GM12873 (cell line): ENCODE measurements at regions not wholly inside any gene's neighbourhood (a gene's known extent, or its start where the extent isn't known, plus 50 kb on each side); places are given as distances from the start of the nearest gene placed in this dataset.

Source experiments
- TF ChIP-seq, protein P1 (sequence below): IDR thresholded peaks from 2 replicates; pipeline ENCODE4 v1.5.1; 2012; ENCODE audit warnings: low read depth, mild to moderate bottlenecking, moderate library complexity, low read length, control low read depth; ENCODE audit not compliant: insufficient read depth; ENCODE audit errors: missing control alignments

DNA sequence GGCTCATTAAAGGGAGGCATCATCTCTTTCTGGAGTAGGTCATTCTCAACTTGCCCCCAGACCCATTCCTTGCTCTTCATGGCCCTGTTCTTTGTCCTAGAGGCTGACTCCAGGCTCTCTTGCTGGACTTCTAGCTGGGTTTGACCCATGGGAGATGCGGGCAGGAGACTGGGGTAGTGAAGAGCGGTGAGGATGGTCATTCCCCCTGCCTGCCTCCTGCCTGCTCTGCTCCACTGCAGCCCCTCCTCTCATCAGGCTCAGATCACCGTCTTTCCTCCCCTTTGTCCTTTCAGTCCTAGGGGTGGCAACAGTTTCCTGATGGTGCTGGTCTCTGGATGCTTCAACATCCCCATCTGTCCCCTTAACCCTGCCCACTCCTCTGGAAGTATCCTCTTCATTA is 170.9 kb downstream of the ABHD5 start:
- TF ChIP-seq, protein P1, sequence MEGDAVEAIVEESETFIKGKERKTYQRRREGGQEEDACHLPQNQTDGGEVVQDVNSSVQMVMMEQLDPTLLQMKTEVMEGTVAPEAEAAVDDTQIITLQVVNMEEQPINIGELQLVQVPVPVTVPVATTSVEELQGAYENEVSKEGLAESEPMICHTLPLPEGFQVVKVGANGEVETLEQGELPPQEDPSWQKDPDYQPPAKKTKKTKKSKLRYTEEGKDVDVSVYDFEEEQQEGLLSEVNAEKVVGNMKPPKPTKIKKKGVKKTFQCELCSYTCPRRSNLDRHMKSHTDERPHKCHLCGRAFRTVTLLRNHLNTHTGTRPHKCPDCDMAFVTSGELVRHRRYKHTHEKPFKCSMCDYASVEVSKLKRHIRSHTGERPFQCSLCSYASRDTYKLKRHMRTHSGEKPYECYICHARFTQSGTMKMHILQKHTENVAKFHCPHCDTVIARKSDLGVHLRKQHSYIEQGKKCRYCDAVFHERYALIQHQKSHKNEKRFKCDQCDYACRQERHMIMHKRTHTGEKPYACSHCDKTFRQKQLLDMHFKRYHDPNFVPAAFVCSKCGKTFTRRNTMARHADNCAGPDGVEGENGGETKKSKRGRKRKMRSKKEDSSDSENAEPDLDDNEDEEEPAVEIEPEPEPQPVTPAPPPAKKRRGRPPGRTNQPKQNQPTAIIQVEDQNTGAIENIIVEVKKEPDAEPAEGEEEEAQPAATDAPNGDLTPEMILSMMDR, result no peak

DNA sequence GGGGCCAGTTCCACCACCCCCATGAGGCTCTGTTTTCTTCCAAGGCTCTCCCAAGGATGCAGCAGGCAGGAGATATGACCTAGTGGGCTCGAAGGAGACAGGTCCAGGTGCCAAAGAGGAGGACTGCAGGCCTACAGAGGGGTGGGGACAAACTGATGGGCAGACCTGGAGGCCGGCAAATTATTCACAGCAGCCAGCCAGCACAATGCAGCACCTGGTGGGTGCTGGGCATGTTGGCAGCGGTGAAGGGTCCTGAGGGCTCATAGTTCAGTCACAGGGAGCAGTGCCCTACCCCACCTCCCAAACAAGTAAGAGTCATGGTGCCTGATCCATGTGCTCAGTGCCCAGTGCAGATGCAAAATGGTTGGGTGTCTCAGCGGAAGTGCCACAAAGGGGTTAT is 171.7 kb downstream of the ABHD5 start:
- TF ChIP-seq, protein P1, result no peak

DNA sequence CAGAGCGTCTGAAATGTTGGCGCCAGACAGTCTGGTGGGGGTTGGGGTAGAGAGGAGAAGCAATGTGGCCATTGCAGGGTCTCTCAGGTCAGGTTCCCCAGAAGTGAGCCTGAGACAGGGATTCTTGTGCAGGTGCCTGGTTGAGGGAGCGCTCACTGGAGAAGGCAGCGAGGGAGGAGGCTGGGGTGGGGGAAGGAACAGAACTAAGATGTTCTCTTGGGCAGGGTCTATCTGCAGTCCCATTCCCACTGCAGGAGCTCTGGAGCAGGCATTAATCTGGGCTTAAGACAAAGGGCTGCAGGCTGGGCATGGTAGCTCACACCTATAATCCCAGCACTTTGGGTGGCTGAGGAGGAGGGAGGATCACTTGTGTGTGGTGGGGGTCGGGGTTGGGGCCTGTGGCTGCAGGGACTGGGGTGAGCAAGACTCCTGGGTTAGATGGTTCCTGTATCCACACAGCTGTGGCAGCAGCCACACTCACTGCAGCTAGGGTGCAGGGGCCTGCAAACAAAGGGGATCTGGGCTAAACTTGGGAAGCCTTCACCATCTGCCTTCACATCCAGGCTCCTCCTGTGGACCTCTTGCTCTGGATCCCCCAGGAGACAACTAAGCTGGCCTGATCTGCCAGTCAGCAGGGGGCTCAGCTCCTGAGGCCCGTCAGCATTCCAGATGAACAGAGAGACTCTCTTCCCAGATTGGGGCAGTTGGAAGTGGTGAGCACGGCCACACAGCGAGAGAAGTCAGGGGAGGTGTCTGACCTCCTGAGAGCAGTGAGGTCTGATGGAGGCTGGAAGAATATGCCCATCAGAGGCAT is 172.5 kb downstream of the ABHD5 start:
- TF ChIP-seq, protein P1, result no peak

DNA sequence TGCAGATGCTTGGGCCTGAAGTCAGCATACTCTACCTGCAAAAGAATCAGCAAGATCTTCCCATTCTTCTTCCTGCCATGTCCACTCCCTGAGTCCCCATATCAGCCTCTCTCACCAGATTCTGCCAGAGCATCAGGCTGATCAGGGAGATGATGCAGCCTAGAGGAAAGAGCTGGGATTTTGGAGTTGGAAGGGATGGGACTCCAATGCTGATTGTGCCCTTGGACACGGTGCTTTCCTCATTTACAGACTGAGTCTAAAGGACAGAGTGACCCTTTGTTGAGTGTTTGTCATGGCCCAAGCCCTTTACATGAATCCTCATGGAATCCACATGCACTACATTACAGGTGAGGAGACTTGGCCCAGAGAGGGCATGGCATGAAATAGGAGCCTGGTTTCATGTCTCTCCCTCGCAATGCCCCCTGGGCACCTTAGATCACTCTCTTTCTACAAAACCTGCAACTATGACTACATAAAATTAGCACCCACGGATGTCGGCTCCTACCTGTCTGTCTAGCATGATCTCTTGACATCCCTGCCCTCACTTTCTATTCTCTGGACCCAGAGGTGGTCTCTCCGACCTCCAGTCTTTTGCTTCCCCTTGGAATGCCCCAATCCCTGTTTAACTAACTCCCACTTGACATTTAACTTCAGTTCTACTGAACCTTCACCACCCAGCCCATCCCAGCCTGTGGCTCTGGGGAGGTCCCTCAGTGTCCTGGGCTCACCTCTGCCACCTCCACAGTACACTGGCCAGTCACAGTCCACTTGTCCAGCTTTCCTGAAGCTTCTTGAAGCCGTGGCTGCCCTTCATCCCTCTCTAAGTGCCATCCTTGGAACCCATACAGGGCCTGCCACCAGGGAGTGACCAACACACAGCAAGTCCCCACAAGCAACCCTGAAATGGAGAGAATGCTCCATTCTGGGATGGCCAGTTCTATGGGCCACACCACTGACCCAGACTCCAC is 173.5 kb downstream of the ABHD5 start:
- TF ChIP-seq, protein P1, result no peak

DNA sequence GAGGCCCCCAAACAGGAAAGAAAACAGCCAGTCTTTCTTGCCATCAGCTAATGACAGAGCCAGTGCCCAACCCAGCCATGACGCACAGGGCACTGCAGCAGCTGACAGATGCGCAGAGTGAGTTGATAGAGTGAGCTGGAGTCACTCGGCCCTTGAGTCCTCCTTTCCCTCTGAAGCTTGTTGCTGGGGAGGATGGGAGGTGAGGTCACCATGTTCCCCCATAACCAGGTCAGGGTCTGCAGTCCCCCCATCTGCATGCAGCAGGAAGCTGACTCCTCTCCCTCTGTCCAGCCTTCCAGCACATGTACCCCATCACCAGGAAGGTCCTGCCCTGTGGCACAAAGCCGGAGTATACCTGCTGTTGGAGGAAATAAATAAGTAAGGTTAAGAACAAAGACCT is 174.6 kb downstream of the ABHD5 start:
- TF ChIP-seq, protein P1, result no peak

DNA sequence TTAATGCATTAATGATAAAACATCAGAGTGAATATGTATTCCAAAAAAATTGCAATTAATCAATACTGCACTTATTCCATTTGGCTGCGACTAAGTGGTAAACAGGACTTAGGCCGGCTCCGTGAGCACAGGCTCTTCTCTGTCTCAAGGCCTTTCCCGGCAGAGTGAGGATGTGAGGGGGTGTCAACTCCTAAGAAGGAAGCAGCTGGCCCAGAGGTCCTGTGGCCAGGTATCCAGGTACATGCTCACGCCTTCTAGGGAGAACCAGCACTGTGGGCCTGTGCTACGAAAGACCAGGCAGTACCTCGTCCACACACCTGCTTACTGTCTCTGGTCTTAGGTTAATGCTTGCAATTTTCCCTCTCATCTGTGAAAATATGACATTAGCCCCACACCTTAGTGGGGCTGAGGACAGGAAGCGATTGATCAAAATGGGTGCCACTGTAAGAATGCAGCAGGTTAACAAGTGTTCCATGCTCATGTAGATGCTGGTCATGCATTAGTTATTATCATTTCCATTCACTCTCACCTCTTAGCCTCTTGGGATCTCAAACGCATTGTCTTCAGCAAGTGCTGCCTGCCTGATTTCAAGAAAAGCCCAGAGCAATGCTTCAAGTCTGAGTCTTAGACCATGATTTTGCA is 175.3 kb downstream of the ABHD5 start:
- TF ChIP-seq, protein P1, result no peak
